ENCODE measurements at regions not wholly inside any gene's neighbourhood (a gene's known extent, or its start where the extent isn't known, plus 50 kb on each side); places are given as distances from the start of the nearest gene placed in this dataset.
"Not testable (repeated sequence)": the region's sequence is repeated elsewhere in the genome, so short reads cannot be mapped to it uniquely, and the experiment has no call there.

GRCh38 chr4:59762344-59762743, 1437.8 kb upstream of the ADGRL3 start:
- H3K27me3 ChIP-seq, result no peaks in the 10 kb centered on the region
- 69 to 87% (median 78%) methylated on average over 4 of the region's 4 CpGs for WGBS, 4 donors
- no peak overlapping the region for H3K4me3 ChIP-seq
- H3K27ac ChIP-seq, result no peak overlapping the region
- TF ChIP-seq CTCF (IDR thresholded peaks at IDR 0.05) (no peak), POLR2A (IDR thresholded peaks at IDR 0.05) (no peak)
- H3K36me3 ChIP-seq (replicated peaks in 1 of 2), result no peaks in the 10 kb centered on the region
- intact Hi-C loops (cut with DNase I), result no loop called here
- DNase-seq, result no peak
- no peaks in the 10 kb centered on the region for H3K4me1 ChIP-seq (replicated peaks in 1 of 2)
- H3K9me3 ChIP-seq (replicated peaks in 1 of 3), result no peaks in the 10 kb centered on the region

- no peaks in the 10 kb centered on the region for H3K9me3 ChIP-seq (replicated peaks in 1 of 3)
- H3K36me3 ChIP-seq (replicated peaks in 1 of 2), result no peaks in the 10 kb centered on the region
- DNase-seq, result no peak
- H3K27me3 ChIP-seq, result no peaks in the 10 kb centered on the region
- TF ChIP-seq CTCF (IDR thresholded peaks at IDR 0.05) (no peak), POLR2A (IDR thresholded peaks at IDR 0.05) (no peak)
- intact Hi-C loops (cut with DNase I), result no loop called here
- H3K4me1 ChIP-seq (replicated peaks in 1 of 2), result no peaks in the 10 kb centered on the region
- H3K27ac ChIP-seq, result no peak overlapping the region
- no peak overlapping the region for H3K4me3 ChIP-seq
These were observed 1429.4 kb upstream of the ADGRL3 start for GRCh38 chr4:59770601-59771264.

GRCh38 chr4:59772641-59773139, 1427.4 kb upstream of the ADGRL3 start:
- H3K27me3 ChIP-seq, result no peaks in the 10 kb centered on the region
- intact Hi-C loops (cut with DNase I), result no loop called here
- DNase-seq, result no peak
- no peaks in the 10 kb centered on the region for H3K36me3 ChIP-seq (replicated peaks in 1 of 2)
- no peaks in the 10 kb centered on the region for H3K9me3 ChIP-seq (replicated peaks in 1 of 3)
- 58 to 80% (median 71%) methylated on average over 1 of the region's 1 CpG for WGBS, 4 donors
- no peak overlapping the region for H3K4me3 ChIP-seq
- H3K27ac ChIP-seq, result no peak overlapping the region
- no peak for TF ChIP-seq CTCF (IDR thresholded peaks at IDR 0.05)
- TF ChIP-seq POLR2A (IDR thresholded peaks at IDR 0.05), result no peak
- H3K4me1 ChIP-seq (replicated peaks in 1 of 2), result no peaks in the 10 kb centered on the region

GRCh38 chr4:59780271-59780670, 1419.9 kb upstream of the ADGRL3 start:
- WGBS, 4 donors, result 64 to 90% (median 73%) methylated on average over 2 to 3 of the region's 3 CpGs
- DNase-seq; intact Hi-C loops (cut with DNase I): not testable (repeated sequence)

GRCh38 chr4:59805176-59805575, 1395.0 kb upstream of the ADGRL3 start:
- 91 to 96% (median 94%) methylated on average over 1 of the region's 1 CpG for WGBS, 4 donors
- Histone ChIP-seq H3K4me1 (replicated peaks in 1 of 2) (no peaks in the 10 kb centered on the region), H3K27ac (no peak overlapping the region), H3K36me3 (replicated peaks in 1 of 2) (no peaks in the 10 kb centered on the region), H3K9me3 (replicated peaks in 1 of 3) (no peaks in the 10 kb centered on the region), H3K4me3 (no peak overlapping the region), H3K27me3 (no peaks in the 10 kb centered on the region)
- DNase-seq, result no peak
- intact Hi-C loops (cut with DNase I), result no loop called here
- no peak for TF ChIP-seq CTCF (IDR thresholded peaks at IDR 0.05)
- no peak for TF ChIP-seq POLR2A (IDR thresholded peaks at IDR 0.05)

More at GRCh38 chr4:59780271-59780670, 1419.9 kb upstream of the ADGRL3 start:
- not testable (repeated sequence) for H3K27me3 ChIP-seq; H3K36me3 ChIP-seq (replicated peaks in 1 of 2); H3K4me3 ChIP-seq; H3K9me3 ChIP-seq (replicated peaks in 1 of 3); H3K4me1 ChIP-seq (replicated peaks in 1 of 2); H3K27ac ChIP-seq
